ENCODE measurements at regions not wholly inside any gene's neighbourhood (a gene's known extent, or its start where the extent isn't known, plus 50 kb on each side); places are given as distances from the start of the nearest gene placed in this dataset.

GRCh38 chr3:164818318-164818717 lies 260.0 kb downstream of the SI start:
- no peaks in the 10 kb centered on the region for H3K27me3 ChIP-seq
- DNase-seq (peak in 1 of 4 donors; percentile 55), ATAC-seq (no peak)
- H3K4me3 ChIP-seq: no peak overlapping the region
- H3K4me1 ChIP-seq: no peaks in the 10 kb centered on the region
- H3K27ac ChIP-seq: no peak overlapping the region
- no peaks in the 10 kb centered on the region for H3K36me3 ChIP-seq
- peaks cover 0 to 23% of the 10 kb centered on the region in 2 donors for H3K9me3 ChIP-seq
- no peak for TF ChIP-seq CTCF (IDR thresholded peaks at IDR 0.05)
- intact Hi-C loops (cut with DNase I): no loop called here

- no peak for TF ChIP-seq CTCF (IDR thresholded peaks at IDR 0.05)
- no peaks in the 10 kb centered on the region for H3K4me1 ChIP-seq
- H3K4me3 ChIP-seq: no peak overlapping the region
- H3K27ac ChIP-seq: no peak overlapping the region
- H3K9me3 ChIP-seq: peaks cover 0 to 23% of the 10 kb centered on the region in 2 donors
- no peaks in the 10 kb centered on the region for H3K36me3 ChIP-seq
- ATAC-seq (no peak), DNase-seq (peak in 1 of 4 donors; percentile 63)
- H3K27me3 ChIP-seq: no peaks in the 10 kb centered on the region
- intact Hi-C loops (cut with DNase I): no loop called here
Observed at GRCh38 chr3:164814106-164814505, 264.2 kb downstream of the SI start.

- Histone ChIP-seq H3K4me1 (no peaks in the 10 kb centered on the region), H3K36me3 (no peaks in the 10 kb centered on the region), H3K9me3 (peaks cover 0 to 12% of the 10 kb centered on the region in 2 donors), H3K27ac (no peak overlapping the region), H3K27me3 (no peaks in the 10 kb centered on the region), H3K4me3 (no peak overlapping the region)
- no peak for TF ChIP-seq CTCF (IDR thresholded peaks at IDR 0.05)
- no peak for DNase-seq
- intact Hi-C loops (cut with DNase I): no loop called here
- ATAC-seq: no peak
Observed at GRCh38 chr3:164812042-164812441, 266.3 kb downstream of the SI start.

GRCh38 chr3:164806188-164806587 lies 272.1 kb downstream of the SI start:
- Histone ChIP-seq H3K27ac (no peak overlapping the region), H3K36me3 (no peaks in the 10 kb centered on the region), H3K4me1 (no peaks in the 10 kb centered on the region), H3K9me3 (peaks cover 0 to 2% of the 10 kb centered on the region in 2 donors), H3K27me3 (no peaks in the 10 kb centered on the region), H3K4me3 (no peak overlapping the region)
- DNase-seq (no peak), ATAC-seq (no peak)
- no peak for TF ChIP-seq CTCF (IDR thresholded peaks at IDR 0.05)
- intact Hi-C loops (cut with DNase I): no loop called here

- Histone ChIP-seq H3K27ac (no peak overlapping the region), H3K9me3 (no peaks in the 10 kb centered on the region), H3K27me3 (no peaks in the 10 kb centered on the region), H3K4me1 (no peaks in the 10 kb centered on the region), H3K4me3 (no peak overlapping the region), H3K36me3 (no peaks in the 10 kb centered on the region)
- intact Hi-C loops (cut with DNase I): no loop called here
- no peak for TF ChIP-seq CTCF (IDR thresholded peaks at IDR 0.05)
- no peak for DNase-seq
- no peak for ATAC-seq
Observed at GRCh38 chr3:164794099-164794498, 284.2 kb downstream of the SI start.

Data from left lung (tissue), 4 donors.